ENCODE measurements at regions not wholly inside any gene's neighbourhood (a gene's known extent, or its start where the extent isn't known, plus 50 kb on each side); places are given as distances from the start of the nearest gene placed in this dataset.

DNA sequence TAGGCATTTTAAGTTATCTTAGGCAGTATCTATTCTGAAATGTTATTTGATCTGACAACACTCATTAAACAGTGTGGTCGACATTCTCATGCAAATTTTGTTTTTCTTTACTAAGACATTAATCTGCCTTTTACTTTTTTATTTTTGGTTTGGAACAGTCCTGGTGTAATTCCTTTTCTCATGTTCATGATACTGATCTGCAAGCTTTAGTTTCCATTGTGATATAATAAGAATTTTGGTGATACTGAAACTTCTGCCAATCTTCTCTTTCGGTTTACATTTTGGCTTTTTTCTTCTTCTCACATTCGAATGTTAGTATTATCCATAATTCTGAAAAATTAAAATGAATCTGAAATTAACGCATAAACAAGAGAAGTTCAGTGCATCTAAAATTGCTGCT, 281.9 kb upstream of the MTPN start:
- TF ChIP-seq GATA2 (IDR thresholded peaks at IDR 0.05; ENCODE audit: low read depth, low read length) (no peak), GATA3 (IDR thresholded peaks at IDR 0.05; ENCODE audit: low read depth, low read length) (no peak)

All from SH-SY5Y (cell line).